ENCODE measurements at regions not wholly inside any gene's neighbourhood (a gene's known extent, or its start where the extent isn't known, plus 50 kb on each side); places are given as distances from the start of the nearest gene placed in this dataset.
"Not testable (repeated sequence)": the region's sequence is repeated elsewhere in the genome, so short reads cannot be mapped to it uniquely, and the experiment has no call there.

DNA sequence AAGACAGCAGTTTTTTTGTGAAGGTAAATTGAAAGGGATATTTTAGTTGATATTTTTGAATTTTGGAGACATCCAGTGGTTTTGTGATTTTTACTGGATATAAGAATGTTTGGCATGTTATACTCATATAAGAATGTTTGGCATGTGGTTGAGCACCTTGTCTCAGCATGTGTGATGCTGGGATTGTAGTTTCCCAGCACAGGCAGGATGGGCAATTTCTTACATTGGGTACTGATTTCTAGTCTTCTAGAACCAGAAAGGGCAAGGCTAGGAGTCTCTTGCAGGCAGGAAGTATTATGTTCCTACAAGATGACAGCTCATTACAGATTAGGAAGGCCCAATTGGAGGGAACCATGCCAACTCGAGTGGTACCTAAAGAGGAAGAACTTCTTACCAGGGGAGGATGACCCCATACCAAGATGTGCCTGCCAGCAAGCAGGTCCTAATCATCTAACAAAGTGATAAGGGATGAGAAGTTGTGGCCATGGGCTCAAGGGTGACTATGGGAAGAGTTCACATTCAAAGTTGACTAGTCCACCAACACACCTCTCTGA is 377.8 kb downstream of the UTRN start:
- DNase-seq, result no peak

DNA sequence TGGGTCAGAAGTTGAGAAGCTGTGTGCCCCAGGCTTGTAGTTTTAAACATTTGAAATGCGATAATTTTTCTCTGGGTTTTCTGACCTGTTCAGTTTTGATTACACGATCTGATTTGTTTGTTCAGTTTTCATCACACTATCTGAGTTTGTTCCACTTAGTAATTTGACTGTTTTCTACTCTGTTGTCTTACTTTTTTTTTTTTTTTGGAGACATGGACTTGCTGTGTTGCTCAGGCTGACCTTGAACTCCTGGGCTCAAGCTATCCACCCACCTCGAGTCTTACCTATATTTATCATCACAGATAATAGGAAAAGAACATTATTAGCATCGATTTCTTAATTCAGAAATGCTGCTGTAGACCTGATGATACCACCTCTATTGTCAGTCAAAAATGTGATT is 379.1 kb downstream of the UTRN start:
- no peak for DNase-seq

DNA sequence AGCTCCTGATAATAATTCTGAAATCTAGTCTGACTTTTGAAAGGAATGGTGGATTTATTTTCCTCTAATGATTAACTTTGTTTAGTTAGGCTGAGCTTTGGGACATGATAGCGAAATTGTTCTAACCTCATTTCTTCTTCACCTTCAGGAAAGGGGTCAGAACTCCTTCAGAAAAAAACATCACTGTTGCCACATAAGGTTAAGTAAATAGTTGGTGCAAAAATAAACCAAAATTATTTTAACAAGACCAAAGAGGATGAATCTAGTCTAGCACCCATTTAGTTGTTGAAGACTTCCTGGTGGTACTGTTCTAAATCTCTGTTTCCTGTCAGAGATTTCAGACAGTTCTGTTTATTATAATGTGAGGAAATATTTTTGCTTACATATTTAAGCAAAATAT is 379.8 kb downstream of the UTRN start:
- DNase-seq, result no peak

DNA sequence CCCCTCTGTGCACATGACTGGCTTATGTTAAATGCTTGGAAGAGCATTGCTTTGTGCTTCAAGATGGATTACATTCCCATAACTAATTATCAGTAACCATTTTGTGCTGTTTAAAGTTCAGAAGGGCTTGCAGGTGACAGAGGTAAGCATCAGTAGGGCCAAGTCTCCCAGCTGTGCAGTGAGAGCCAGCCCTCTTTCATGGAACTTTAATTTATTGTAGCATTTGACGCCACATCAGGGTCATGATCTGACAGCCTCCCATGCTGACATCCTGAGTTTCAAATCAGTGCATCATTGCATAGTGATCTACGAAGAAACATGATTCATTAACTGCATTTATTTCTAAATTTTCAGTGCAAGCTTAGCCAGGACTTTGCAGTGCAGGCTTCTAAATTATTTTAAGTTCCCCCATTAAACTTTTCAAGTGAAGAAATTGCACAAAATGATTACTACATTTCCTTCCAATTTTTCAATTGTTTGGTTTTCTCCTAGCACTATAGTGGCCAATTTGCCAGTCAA is 380.9 kb downstream of the UTRN start:
- DNase-seq, result no peak

DNA sequence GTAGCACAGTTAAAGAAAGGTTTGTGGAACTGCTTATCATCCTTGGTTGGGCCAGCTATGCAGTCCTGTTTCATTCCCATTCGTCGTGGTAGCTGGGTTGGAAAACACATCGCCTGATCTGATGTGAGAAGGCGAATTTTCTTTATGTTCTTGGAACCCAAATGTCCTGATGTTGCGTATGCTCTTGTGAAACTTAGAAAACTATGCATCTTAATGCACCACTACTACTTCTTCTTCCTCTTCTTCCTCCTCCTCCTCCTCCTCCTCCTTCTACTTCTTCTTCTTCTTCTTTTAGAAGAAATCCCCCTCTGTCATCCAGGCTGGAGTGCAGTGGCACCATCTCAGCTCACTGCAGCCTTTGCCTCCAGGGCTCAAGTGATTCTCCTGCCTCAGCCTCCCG is 381.6 kb downstream of the UTRN start:
- no peak for DNase-seq

DNA sequence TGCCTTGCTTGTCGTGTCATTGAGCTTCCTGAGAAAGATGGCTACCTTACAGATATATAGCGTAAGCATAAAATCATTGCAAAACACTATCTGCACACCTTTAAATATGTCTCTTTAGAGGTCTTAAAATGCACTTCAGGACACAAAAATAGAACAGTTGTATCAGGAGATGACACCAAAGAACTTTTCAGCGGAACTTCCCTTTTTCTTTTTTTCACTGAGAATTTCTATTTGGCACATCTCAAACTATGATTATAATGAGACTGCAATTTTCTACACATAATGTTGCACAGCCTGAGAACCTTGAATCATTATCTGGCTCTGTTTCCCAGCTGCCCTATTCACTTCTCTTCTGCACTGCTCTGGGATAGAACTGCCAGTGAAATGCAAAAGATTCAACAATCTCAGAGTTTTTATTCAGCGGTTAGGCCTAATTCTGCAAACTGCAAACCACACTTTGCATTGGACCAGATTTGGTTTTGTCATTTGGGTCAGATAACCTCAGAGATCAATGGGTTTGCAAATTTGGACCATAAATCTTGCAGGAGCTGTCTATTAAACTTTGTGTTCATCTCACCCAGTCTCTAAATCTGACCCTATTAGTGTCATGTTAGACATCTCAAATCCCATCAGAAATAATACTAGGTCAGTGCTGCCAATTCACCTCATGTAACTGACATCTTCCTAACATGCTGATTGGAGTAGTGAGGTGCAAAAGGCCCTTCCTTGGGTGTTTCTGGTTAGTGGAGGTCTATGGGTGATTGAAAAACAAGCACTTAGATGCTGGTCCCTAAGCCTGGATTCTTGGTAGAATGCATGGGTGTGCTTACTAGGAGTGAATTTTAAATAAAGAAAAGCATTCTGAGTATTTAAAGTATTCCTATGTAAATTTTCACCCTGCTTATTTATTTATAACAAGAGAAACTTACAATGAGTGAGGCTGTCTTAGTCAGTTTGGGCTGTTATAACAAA is 382.7 kb downstream of the UTRN start:
- no peak for DNase-seq

DNA sequence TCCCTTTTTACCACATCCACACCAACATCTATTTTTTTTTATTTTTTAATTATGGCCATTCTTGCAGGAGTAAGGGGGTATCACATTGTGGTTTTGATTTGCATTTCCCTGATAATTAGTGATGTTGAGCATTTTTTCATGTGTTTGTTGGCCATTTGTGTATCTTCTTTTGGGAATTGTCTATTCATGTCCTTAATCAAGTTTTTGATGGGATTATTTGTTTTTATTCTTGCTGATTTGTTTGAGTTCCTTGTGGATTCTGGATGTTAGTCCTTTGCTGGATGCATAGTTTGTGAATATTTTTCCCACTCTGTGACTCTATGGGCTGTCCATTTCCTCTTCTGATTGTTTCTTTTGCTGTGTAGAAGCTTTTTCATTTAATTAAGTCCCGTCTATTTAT is 385.1 kb downstream of the UTRN start:
- DNase-seq, result not testable (repeated sequence)

DNA sequence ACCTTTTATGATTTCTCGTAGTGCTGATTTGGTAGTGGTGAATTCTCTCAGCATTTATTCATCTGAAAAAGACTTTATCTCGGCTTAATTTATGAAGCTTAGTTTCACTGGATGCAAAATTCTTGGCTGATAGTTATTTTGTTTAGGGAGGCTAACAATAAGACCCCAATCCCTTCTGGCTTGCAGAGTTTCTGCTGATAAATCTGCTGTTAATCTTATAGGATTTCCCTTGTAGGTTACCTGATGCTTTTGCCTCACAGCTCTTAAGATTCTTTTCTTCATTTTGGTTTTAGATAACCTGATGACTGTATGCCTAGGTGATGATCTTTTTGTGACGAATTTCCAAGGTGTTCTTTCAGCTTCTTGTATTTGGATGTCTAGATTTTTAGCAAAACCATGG is 388.7 kb downstream of the UTRN start:
- no peak for DNase-seq

DNA sequence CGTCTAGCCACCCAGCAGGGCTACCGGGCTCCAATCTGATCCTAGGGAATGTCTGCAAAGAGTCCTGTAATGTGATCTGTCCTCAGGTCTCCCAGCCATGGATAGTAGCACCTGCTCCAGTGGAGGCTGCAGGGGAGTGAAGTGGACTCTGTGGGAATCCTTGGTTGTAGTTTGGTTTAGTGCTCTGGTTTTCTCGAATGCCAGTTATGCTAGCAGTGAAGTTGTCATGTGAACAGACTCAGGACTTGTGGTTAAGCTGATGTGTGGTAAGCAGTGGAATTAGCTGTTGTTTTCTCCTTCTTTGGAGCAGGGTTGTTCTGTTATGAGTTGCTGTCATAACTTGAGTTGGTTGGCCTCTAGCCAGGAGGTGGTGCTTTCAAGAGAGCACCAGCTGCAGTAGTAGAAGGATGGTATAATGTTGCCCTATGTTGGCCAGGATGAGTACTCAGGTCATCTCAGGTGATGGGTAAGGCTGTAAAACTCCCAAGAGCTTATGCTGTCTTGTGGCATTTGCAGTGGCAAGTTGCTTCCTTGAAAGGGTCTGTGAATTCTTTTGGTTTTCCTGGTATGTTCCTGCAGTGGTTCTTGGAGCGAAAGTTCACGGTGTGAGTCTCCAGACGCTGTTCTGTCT is 390.2 kb downstream of the UTRN start:
- no peak for DNase-seq

DNA sequence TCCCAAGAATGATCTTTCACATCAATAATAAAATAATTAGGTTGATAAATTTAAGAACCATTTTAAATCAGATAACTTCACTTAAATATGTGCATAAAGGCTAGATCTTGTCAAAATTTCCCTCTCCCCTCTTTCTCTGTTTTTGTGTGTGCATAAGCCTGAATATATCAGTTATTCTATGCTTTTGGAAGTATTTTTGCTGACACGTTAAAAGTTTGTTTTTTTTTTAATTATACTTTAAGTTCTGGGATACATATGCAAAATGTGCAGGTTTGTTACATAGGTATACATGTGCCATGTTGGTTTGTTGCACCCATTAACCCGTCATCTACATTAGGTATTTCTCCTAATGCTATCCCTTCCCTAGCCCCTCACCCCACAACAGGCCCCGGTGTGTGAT is 391.2 kb downstream of the UTRN start:
- not testable (repeated sequence) for DNase-seq

DNA sequence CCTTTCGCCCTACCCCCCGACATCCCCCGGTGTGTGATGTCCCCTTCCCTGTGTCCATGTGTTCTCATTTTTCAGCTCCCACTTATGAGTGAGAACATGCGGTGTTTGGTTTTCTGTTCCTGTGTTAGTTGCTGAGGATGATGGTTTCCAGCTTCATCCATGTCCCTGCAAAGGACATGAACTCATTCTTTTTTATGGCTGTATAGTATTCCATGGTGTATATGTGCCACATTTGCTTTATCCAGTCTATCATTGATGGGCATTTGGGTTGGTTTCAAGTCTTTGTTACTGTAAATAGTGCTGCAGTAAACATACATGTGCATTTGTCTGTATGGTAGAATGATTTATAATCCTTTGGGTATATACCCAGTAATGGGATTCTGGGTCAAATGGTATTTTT is 392.1 kb downstream of the UTRN start:
- not testable (repeated sequence) for DNase-seq

DNA sequence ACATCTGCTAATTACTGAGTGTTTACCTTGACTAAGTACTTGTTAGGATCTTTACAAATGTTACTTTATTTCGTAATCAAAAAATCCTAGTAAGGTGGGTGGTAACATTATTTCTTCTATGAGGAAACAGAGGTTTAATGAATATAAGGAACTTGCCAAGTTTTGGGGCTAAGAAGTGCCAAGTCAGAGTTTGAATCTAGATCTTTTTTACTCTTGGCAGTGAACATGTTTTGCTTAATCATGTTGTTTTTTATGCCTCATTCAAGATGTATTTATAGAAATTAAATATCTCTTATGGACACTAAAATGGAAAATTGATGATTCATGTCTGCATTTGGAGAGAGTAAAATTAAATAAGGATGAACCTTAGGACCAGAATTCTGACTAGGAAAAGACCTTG is 393.7 kb downstream of the UTRN start:
- no peak for DNase-seq

DNA sequence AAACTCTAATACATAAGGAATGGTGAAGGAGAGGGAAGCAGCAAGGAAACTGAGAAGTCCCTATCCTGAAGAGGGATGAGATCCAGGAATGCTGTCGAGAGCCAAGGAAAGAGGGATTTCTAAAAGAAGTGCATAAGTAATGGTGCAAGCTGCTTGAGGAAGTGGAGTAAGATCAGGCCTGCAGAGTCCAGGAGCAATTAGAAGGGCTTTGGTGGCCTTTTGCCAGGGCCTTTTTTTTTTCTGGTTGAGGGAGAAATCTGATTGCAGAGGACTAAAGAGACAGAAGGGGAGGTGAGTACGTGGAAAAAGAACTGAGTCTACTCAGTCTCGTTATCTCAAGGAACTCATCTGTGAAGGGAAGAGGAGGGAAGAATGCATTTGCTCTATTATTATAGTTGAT is 396.2 kb downstream of the UTRN start:
- DNase-seq, result no peak

DNA sequence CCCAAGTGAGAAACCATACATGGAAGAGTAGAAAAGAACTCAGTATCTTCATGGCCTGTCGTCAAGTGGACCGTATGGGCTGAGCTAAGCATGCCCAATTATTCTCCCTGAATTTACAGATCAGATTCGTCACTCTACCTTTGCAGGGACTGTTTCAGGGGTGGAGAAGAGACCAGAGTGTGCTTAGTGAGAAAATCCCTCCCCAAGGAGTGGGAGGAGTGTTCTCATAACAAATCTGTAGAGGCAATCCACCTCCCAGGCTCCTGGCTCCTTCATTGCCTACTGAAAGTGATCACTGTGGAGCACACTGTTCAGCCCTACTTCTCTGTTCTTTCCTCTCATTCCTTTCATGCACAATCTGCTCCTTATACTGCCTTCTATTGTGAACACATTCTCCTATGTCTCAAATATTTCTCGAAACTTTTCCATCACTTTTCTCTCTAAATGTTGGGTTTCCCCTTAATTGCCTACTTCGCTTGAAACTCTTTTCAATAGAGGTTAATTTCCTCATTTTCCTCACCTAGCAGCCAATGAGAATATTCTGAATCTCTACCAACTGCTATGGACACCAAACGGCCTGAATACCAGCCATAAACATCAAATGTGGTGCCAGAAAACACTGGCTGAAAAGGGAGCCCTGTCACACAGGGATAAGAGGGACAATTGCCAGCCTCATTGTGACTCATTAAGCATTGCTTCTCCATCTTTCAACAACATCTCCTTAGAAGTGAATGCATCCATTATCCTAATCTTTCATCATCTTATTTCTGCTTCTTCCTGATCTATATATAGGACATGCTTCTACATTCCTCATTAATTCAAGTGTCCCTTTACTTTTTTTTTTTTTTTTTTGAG is 398.3 kb downstream of the UTRN start:
- no peak for DNase-seq

DNA sequence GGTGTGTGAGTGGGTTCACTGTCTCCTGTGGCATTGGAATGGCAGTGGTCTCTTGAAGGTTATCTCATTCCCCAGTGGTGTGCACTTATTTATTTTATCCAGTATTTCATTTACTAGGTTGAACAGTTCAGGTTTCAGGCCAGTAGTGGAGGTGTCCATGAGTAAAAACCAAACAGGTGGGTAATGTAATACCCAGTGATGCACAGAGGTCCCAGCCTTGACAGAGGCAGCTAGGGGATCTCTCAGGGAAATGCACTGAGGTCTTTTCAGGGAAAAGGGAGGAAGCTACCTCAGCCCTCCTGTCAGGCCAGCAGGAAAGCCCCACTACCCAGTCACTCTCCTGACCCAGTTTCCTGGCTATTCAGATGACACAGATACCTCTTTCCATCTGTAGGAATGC is 403.6 kb downstream of the UTRN start:
- DNase-seq, result no peak

DNA sequence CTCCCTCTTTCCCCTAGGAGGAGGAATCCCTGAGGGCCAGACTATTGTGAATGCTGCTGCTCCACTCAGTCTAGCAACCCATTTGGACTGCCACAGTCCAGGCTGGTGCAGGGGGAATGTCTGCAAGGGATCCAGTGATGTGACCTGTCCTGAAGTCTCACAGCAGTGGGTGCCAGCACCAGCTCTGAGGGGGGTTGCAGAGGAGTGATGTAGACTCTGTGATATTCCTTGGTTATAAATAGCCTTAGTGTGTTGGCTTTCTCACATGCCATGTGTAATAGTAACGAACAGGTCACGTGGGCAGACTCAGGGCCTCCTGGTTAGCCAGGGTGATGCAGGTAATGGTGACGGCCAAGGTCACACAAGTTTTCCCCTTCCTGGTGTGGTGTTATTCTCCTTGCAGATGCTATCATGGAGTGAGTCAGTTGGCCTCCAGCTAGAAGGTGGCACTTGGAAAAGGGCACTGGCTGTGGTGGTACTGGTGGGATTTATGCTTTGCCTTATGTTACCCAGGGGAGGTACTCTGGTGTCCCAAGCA is 404.4 kb downstream of the UTRN start:
- DNase-seq, result no peak

DNA sequence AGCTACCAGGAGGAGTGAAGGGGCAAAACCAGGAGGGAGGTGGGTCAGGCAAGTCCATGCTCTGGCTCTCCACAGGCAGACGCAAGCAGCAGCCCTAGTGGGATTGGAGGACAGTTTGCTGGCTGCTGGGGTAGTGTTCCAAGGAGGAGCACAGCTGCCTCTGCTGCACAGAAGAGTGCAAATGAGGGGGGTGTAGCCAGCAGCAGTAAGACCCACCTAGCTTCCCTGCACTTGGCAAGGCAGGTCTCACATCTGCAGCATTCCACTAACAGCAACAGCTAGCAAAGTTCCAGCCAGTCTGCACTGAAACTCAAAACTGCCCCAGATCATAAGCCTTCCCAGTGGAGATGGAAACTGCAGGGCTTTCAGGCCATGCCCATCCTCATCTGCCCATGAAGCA is 405.0 kb downstream of the UTRN start:
- DNase-seq, result no peak

DNA sequence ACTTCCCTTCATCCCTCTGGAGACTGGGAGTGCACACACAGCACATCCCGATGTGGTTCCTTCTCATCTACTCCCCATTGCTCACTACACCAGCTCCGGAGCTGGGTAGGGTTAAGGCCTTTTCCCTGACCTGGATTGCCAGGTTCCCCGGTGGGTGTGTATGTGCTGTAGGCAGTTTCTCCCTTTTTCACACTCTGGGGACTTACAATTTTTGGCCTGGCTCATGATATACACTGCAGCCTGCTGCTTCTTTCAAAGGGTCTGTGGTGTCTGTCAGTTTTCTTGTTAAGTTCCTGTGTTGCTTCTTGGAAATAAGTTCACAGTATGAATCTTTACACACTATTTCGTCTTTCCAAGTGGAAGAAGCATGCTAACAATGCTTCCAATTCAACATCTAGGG is 405.5 kb downstream of the UTRN start:
- no peak for DNase-seq

DNA sequence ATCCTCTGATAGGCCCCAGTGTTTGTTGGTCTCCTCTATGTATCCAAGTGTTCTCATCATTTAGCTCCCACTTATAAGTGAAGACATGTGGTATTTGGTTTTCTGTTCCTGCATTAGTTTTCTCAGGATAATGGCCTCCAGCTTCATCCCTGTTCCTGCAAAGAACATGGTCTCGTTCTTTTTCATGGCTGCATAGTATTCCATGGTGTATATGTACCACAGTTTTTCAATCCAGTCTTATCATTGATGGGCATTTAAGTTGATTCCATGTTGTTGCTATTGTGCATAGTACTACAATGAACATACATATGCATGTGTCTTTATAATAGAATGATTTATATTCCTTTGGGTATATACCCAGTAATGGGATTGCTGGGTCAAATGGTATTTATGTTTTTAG is 406.9 kb downstream of the UTRN start:
- not testable (repeated sequence) for DNase-seq

DNA sequence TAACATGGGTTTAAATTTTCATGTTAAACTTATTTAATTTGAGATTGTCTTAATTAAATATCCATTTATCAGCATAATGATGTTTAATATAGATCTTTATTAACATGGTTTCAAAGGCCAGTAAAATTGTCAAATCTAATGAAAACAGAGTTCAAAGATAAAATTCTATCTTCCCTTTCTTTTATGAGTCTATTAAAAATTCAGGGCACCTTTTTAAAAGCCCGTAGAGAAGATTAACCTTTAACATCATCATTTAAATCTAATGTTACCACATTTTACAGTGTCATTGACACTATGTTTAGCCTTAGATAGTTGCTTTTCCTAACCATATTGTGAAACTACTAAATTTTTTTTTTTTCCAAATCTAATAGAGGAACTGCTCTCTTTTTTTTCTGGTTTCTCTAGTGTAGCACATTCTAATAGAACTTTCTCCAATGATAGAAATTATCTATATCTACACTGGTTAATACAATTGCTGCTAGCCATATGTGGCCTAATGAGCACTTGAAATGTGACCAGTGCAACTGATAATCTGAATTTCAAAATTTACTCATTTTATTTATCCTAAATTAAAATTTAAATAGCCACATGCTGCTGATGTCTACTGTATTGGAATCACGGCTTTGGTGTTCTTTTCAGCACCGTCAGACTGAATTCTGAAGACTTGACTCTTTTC is 410.9 kb downstream of the UTRN start:
- no peak for DNase-seq

DNA sequence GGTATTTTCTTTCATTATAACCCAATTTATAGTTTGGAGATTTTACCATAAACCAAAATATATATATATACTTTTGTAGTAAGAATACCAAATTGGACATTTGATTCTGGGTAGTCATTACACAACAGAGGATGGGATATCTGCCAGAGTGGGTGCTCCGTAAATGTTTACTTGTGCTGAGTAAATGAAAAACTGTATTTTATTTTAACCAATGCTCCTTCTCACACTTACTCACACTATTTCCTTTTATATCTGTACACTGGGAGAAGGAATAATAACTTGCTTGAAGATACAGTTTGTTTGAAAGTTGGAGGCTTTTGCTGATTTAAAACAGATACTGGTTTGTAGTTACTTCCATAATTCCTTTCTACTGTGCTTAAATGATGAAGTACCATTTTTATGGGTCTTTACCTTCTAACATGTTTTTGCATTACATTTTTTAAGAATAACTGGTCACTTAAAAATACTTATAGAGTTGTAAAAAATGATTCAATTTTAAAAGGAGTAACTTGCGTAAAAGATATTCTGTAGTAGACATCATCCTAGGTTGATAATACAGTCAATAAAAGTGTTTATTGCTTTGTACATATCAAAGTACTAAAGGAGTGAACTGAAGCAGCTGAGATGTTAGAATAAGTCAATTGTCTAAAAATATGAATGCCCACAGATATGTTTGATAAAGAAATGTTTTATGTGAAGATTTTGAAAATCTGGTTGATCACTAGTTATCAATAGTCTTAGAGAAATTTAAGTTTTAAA is 411.7 kb downstream of the UTRN start:
- no peak for DNase-seq
